Prostate gland (tissue), 2 donors: ENCODE measurements at regions not wholly inside any gene's neighbourhood (a gene's known extent, or its start where the extent isn't known, plus 50 kb on each side); places are given as distances from the start of the nearest gene placed in this dataset.

ENCODE experiments used
- CTCF ChIP-seq, 4 experiments: fragments of 200-600 bp in 2 of 4; fragments of 450-650 bp in 2 of 4; sonication (generic) in 2 of 4; IDR thresholded peaks; 1 replicate in 3 of 4; 2 replicates in 1 of 4; pipeline ENCODE4 v1.5.1; 2016 to 2019; ENCODE audit warnings: antibody characterized with exemption in 4 of 4, mild to moderate bottlenecking in 2 of 4, moderate library complexity in 2 of 4
- POLR2A ChIP-seq: fragments of 450-650 bp; IDR thresholded peaks from one replicate; pipeline ENCODE4 v1.6.1; 2016; ENCODE audit warnings: antibody characterized with exemption, mild to moderate bottlenecking

- no peak for TF ChIP-seq POLR2A
- no peak for TF ChIP-seq CTCF (IDR thresholded peaks at IDR 0.05)
These were observed 124.2 kb downstream of the SIK1 start for GRCh38 chr21:43302769-43303168.
